Fibroblast of mammary gland (primary cell): ENCODE measurements at regions not wholly inside any gene's neighbourhood (a gene's known extent, or its start where the extent isn't known, plus 50 kb on each side); places are given as distances from the start of the nearest gene placed in this dataset.
A peak's percentile ranks its signal among the peaks of the same experiment; 100 is the strongest.

ENCODE experiments used
- DNase-seq: peaks from one replicate; pipeline ENCODE4 v3.0.0-alpha.2; 2010; ENCODE audit warnings: low read depth
- H3K4me3 ChIP-seq: 2 replicates; pipeline ENCODE4 v1.5.1; 2011; ENCODE audit warnings: low read depth, mild to moderate bottlenecking, low read length, moderate library complexity; ENCODE audit not compliant: control insufficient read depth
- TF ChIP-seq, protein P1 (sequence below): conservative IDR thresholded peaks from 2 replicates; pipeline ENCODE4 v1.5.1; 2011; ENCODE audit warnings: low read depth, low read length, inconsistent platforms; ENCODE audit not compliant: control insufficient read depth, insufficient read depth

DNA sequence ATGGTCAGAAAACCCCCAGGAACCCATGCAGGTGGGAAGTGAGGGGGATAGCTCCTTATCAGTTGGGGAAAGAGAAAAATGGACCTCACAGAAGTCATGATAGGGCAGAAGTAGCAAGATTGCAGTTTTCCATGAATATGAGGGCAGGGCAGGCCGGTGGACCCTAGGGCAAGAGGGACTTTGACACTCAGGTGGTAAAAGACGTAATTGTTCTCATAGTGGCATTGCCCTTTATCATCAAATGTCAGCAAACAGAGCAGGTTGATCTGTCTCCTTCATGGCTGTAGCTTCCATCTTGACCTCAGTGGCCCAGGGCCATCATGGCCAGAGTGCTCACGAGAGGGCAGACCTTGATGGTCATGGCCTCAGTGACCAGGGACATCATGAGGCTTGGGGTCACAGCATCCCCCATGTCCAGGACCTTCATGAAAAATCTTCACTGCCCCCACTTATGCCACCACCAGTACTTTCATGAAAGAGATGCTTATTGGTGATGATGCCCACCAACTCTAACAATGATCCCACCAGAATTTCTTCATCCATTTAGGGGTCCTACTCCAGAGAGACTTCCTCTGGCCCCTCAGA, 127.1 kb downstream of the SNX19 start:
- TF ChIP-seq, protein P1, sequence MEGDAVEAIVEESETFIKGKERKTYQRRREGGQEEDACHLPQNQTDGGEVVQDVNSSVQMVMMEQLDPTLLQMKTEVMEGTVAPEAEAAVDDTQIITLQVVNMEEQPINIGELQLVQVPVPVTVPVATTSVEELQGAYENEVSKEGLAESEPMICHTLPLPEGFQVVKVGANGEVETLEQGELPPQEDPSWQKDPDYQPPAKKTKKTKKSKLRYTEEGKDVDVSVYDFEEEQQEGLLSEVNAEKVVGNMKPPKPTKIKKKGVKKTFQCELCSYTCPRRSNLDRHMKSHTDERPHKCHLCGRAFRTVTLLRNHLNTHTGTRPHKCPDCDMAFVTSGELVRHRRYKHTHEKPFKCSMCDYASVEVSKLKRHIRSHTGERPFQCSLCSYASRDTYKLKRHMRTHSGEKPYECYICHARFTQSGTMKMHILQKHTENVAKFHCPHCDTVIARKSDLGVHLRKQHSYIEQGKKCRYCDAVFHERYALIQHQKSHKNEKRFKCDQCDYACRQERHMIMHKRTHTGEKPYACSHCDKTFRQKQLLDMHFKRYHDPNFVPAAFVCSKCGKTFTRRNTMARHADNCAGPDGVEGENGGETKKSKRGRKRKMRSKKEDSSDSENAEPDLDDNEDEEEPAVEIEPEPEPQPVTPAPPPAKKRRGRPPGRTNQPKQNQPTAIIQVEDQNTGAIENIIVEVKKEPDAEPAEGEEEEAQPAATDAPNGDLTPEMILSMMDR, result no peak
- no peak overlapping the region for H3K4me3 ChIP-seq
- DNase-seq, result no peak

DNA sequence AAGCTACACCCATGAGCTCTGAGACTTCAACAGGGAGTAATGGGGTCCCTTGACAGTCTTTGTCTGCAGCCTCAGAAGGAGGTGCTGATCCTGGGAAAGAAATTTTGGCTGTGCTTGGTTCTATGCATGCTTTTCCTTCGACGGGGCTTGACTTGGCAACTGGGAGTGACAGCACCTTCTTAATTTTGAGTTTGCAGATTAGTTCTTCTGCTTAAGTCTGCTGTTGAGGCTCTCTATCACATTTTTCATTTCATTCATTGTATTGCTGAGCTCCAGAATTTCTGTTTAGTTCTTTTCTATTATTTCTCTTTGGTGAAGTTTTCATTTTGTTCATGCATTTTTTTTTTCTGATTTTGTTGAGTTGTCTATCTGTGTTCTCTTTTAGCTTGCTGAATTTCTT, 125.6 kb downstream of the SNX19 start:
- TF ChIP-seq, protein P1, result no peak
- DNase-seq, result no peak
- no peak overlapping the region for H3K4me3 ChIP-seq

DNA sequence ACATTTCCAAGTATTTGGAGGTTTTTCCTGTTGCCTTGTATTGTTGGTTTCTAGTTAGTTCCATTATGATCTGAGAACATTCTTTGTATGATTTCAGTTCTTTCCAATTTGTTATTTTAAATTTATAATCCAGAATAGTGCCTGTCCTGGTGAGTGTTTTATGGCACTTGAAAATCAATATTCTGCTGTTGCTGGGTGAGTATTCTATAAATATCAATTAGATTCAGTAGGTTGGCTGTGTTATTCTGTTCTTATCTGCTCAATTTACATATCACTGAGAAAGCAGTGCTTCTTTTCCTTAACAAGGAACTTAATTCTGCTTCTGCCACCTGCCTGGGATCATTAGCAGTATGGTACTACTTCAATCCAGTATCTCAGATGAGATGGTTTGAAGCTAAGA, 123.5 kb downstream of the SNX19 start:
- H3K4me3 ChIP-seq, result no peak overlapping the region
- TF ChIP-seq, protein P1, result no peak
- no peak for DNase-seq

DNA sequence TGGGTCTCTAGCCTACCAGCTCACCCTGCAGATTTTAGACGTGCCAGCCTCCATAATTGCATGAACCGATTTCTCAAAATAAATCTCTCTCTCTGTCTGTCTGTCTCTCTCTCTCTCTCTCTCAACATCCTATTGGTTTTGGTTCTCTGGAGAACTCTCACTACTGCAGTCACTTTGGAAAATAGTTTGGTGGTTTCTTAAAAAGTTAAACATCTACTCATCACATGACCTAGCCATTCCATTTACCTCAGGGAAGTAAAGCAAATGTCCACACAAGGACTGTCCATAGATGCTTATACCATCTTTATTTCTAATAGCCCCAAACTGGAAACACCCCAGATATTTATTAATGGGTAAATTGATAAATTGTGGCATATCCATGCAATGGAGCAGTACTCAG, 119.5 kb downstream of the SNX19 start:
- TF ChIP-seq, protein P1, result no peak
- no peak overlapping the region for H3K4me3 ChIP-seq
- no peak for DNase-seq

DNA sequence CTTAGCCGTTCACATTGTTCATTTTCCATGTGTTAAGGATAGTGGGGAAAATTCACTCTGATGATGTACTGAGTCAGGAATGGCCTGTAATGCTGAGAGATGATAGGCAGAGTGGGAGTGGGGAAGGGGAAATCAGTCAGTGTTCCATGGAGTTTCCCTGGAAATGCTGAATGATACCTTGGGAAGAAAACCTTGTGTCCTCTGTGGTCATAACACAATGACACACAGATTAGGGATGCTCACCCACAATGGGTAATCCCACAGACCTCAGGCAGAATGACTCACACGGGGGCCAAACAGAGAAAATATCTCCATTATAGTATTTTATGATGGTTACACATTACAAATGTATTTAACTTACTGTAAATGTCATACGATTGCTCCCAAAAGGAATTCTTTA, 118.0 kb downstream of the SNX19 start:
- H3K4me3 ChIP-seq, result no peak overlapping the region
- DNase-seq, result peak; percentile 99
- TF ChIP-seq, protein P1, result no peak

DNA sequence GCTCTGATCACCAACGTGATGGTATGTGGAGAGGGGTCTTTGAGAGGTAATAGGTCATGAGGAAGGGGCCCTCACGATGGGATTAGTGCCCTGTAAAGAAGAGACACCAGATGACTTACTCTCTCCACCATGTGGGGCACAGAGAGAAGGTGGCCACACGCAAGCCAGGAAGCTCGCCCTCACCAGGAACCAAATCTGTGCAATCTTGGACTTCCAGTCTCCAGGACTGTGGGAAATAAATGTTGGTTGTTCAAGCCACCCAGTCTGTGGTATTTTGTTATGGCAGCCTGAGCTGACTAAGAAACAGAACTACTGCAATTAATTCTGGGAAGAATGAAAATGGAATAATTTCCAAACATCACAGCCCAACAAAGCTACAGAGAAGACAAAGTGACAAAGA, 117.5 kb downstream of the SNX19 start:
- peak; percentile 41 for DNase-seq
- TF ChIP-seq, protein P1, result no peak
- no peak overlapping the region for H3K4me3 ChIP-seq
